Activated T-helper 2 cell treated with anti-CD3 and anti-CD28 coated beads, Interferon-gamma antibody, Interleukin-2, Interleukin-4, amounts not matched to agents 10 μg/mL and 5 μg/mL and 100 μg/mL, durations not matched to agents 14 hours and 24 hours and 36 hours (primary cell): ENCODE measurements at regions not wholly inside any gene's neighbourhood (a gene's known extent, or its start where the extent isn't known, plus 50 kb on each side); places are given as distances from the start of the nearest gene placed in this dataset.

Source experiments
- DNase-seq: peaks from one replicate; pipeline ENCODE4 v3.0.0; 2021; ENCODE audit warnings: low spot score
- H3K27ac Mint-ChIP-seq: one replicate; pipeline ENCODE4 v1.8.0; 2021; ENCODE audit warnings: mixed read lengths
- H3K27me3 Mint-ChIP-seq: one replicate; pipeline ENCODE4 v1.8.0; 2021; ENCODE audit warnings: low read depth, mixed read lengths
- H3K36me3 Mint-ChIP-seq: one replicate; pipeline ENCODE4 v1.8.0; 2021; ENCODE audit warnings: low read depth, mixed read lengths
- H3K4me1 Mint-ChIP-seq: one replicate; pipeline ENCODE4 v1.8.0; 2021; ENCODE audit warnings: low read depth, mixed read lengths
- H3K4me3 Mint-ChIP-seq: one replicate; pipeline ENCODE4 v1.8.0; 2021; ENCODE audit warnings: low read depth, mild to moderate bottlenecking, moderate library complexity, mixed read lengths
- H3K9me3 Mint-ChIP-seq: one replicate; pipeline ENCODE4 v1.8.0; 2021; ENCODE audit warnings: mixed read lengths
- intact Hi-C: fragments of 100-400 bp; cut with micrococcal nuclease; formaldehyde crosslinking; loops from one replicate; pipeline ENCODE4 v1.15.1; 2023

DNA sequence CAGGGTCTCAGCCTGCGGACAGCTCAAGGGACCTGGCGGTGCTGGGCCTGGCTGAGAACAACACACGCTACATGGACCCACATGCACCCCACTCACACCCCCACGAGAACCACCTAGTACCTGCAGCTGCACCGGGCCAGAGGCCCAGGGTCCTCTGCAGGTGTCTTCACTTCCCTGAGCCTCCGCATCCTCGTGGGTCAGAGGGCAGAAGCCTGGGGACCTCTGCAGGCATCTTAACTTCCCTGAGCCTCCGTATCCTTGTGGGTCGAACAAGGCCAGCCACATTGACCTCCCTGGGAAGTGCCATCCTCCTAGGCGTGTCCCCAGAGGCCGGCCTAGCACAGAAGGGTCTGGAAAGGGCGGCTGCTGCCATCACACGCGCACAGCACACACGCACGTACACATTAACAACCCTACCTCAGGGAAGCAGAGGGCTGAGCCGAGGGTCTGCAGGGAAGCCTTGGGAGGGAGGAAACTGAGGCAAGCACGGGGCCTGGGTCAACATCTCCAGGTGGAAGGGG lies 62.5 kb upstream of the HPCAL1 start:
- Mint-ChIP-seq H3K9me3 (no peaks in the 10 kb centered on the region), H3K36me3 (no peaks in the 10 kb centered on the region), H3K27ac (no peak overlapping the region), H3K27me3 (no peaks in the 10 kb centered on the region), H3K4me1 (no peaks in the 10 kb centered on the region), H3K4me3 (no peak overlapping the region)
- intact Hi-C loops = no loop called here
- DNase-seq = no peak

DNA sequence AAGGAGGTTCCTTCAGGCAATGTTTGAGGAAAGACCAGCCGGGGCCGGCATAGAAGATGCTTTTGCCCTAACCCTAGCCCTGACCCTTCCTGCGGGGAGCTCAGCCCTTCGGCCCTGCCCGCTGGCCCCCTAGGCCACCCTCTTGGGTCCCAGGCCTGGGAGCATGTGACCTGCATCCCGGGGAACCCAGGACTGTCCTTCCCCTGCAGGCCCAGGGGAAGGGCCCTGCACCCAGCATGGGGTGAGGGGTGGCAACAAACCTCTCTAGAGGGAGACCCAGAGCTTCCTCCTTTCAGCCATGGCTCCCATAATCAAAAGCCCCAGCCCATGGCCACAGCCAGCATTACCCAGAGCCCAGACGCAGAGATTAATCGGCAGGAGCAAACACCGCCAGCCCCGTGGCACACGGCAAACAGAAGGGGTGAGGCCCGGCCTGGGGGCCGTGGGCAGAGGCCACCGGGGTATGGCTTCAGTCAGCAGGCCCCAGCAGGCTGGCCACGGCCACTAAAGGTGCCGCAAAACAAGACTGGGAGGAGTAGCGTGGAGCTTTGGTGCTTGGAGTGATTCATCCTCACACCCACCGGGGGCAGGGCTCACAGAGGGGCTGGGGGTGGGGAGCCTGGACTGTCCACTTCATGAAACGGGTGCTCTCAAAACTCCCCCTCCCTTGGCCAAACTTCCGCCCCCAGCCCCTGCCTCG lies 61.6 kb upstream of the HPCAL1 start:
- no peaks in the 10 kb centered on the region for H3K9me3 Mint-ChIP-seq
- H3K27me3 Mint-ChIP-seq = no peaks in the 10 kb centered on the region
- intact Hi-C loops = no loop called here
- DNase-seq = no peak
- no peak overlapping the region for H3K27ac Mint-ChIP-seq
- no peak overlapping the region for H3K4me3 Mint-ChIP-seq
- H3K4me1 Mint-ChIP-seq = no peaks in the 10 kb centered on the region
- H3K36me3 Mint-ChIP-seq = no peaks in the 10 kb centered on the region

DNA sequence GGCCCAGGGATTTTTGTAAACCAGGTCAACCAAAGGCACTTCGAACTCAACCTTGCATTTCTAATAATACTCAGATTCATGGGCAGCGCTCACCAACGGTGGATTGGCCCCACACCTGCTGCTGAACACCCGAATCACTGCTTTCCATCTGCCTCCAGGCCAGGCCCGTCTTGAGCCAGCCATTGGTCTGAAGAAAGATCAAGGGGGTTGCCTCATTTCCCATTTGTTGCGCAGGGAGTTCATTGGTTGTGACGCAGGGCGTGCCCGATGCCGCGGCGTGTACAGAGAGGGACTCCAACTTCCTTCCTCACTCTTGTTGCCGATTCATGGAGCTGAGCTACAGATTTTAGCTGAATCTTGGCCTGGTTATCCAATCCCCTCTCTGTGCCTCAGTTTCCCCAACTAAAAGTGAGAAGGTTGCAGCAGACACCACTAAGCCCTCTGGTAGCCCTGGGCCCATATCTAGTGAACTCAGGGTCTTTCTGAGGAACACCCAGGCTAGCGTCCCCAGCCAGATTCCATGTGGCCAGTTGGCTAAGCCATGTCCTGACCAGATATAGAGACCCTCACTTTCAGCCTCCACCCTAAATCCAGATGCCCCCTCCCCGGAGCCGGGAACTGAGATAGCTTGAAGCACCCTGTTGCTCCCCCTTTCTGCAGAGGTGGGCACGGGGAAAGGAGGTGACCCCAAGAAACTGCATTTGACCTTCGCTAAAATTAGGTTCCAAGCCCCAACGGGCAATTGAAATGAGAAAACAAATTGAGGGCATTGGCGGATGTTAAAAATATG lies 60.9 kb upstream of the HPCAL1 start:
- H3K4me3 Mint-ChIP-seq = no peak overlapping the region
- H3K9me3 Mint-ChIP-seq = no peaks in the 10 kb centered on the region
- no peaks in the 10 kb centered on the region for H3K27me3 Mint-ChIP-seq
- no peak for DNase-seq
- H3K36me3 Mint-ChIP-seq = no peaks in the 10 kb centered on the region
- intact Hi-C loops = no loop called here
- H3K4me1 Mint-ChIP-seq = no peaks in the 10 kb centered on the region
- H3K27ac Mint-ChIP-seq = no peak overlapping the region

DNA sequence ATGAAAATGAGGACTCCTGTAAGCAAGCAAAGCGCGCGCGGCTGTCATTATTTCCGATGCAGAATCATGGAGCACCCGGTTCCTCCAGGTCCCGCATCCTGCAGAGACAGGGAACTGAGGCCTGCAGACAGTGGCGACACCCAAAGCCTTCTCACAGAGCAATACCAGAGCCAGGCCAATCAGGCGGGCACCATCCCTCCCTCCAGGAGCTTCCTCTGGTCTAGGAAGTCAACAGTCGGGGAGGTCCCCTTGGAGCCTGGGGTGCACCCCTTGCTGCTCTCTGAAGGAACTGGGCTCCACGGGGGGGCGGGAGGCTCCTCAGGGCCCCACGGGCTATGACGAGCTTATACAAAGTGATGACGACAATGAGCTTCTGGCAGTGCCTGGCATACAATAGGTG lies 60.3 kb upstream of the HPCAL1 start:
- DNase-seq = no peak
- Mint-ChIP-seq H3K4me3 (no peak overlapping the region), H3K9me3 (no peaks in the 10 kb centered on the region), H3K27ac (no peak overlapping the region), H3K36me3 (no peaks in the 10 kb centered on the region), H3K27me3 (no peaks in the 10 kb centered on the region), H3K4me1 (no peaks in the 10 kb centered on the region)
- intact Hi-C loops = no loop called here

DNA sequence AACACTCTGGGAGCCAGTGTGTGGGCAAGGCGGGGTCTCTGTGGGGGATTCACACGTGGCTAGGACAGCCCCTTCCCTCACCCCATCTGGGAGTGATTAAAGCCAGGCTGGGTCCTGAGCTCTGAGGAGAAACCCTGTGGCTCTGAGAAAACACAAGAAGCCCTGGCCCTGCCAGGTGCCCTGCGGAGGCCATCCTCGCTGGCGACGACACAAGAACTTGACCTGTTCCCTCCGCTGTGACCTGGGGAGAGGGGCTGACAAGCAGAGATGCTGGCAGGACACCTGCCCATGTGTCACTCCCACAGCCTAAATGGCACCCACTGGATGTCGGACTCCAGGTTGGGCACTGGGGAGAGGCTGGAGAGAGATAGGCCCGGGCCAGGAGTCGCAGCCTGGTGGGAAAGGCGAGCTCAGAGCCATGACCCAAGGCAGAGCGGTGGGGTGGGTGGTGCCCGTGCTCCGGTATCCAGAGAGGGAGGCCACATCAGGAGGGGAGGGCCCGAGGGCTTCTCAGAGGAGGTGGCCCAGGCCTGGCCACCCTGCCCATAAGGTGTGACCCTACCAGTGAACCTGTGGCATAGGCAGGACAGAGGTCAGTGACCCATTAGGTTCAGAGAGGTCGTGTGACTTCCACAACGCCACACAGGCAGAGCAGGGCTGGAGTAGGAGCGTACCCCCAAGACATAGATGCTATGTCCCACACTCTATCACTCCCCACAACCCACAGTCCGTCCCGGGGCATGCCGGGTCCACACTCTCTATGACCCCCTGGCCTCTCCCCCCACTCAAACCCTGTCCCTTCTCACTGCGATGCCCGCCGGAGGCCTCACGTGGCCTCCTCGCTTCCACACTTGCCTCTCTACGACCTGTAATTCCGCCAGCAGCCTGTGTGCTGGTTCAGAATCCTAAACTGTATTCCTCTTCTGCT lies 59.4 kb upstream of the HPCAL1 start:
- H3K4me3 Mint-ChIP-seq = no peak overlapping the region
- DNase-seq = no peak
- no peaks in the 10 kb centered on the region for H3K4me1 Mint-ChIP-seq
- H3K27me3 Mint-ChIP-seq = no peaks in the 10 kb centered on the region
- intact Hi-C loops = no loop called here
- no peaks in the 10 kb centered on the region for H3K36me3 Mint-ChIP-seq
- no peaks in the 10 kb centered on the region for H3K9me3 Mint-ChIP-seq
- H3K27ac Mint-ChIP-seq = no peak overlapping the region

DNA sequence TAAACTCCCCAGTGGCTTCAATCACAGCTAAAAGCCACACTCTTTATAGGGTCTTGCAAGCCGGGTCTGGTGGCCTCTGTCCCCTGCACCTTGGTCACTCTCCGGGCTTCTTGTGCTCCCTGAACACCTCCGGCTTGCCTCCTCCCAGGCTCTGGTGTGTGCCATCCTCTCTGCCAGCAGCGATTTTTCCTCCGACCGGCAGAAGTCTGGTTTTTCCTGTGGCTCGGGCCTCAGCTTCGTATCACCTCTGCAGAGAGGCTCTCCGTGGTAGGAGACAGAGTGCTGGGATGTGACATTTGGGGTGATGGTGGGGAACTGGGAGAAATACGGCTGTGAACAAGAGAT lies 58.8 kb upstream of the HPCAL1 start:
- DNase-seq = no peak
- no peak overlapping the region for H3K27ac Mint-ChIP-seq
- intact Hi-C loops = no loop called here

DNA sequence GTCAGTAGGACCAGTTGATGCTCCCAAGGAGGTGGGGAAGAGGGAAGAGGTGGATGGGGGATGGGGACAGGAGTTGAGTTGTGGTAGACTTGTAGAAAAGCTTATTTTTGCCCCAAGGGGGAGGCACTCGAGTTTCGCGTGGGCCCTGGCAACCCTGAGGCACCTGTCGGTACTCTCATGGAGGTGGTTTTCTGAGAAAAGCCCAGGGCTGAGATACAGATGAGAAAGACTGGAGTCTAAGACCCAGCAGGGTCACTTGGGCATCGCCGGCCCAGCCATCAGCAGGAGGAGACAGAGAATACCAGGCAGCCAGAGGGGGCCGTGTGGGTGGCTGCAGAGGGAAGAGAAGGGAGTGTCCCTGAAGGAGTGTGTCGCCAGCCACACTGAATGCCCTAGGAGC lies 57.7 kb upstream of the HPCAL1 start:
- H3K27ac Mint-ChIP-seq = no peak overlapping the region
- peaks cover 2% of the 10 kb centered on the region for H3K27me3 Mint-ChIP-seq
- peaks cover 4% of the 10 kb centered on the region for H3K9me3 Mint-ChIP-seq
- no peak overlapping the region for H3K4me3 Mint-ChIP-seq
- H3K36me3 Mint-ChIP-seq = no peaks in the 10 kb centered on the region
- no peak for DNase-seq
- intact Hi-C loops = no loop called here
- H3K4me1 Mint-ChIP-seq = no peaks in the 10 kb centered on the region

More for the DNA sequence above, 58.8 kb upstream of the HPCAL1 start:
- H3K4me3 Mint-ChIP-seq = no peak overlapping the region
- H3K36me3 Mint-ChIP-seq = no peaks in the 10 kb centered on the region
- H3K4me1 Mint-ChIP-seq = no peaks in the 10 kb centered on the region
- no peaks in the 10 kb centered on the region for H3K9me3 Mint-ChIP-seq
- no peaks in the 10 kb centered on the region for H3K27me3 Mint-ChIP-seq

DNA sequence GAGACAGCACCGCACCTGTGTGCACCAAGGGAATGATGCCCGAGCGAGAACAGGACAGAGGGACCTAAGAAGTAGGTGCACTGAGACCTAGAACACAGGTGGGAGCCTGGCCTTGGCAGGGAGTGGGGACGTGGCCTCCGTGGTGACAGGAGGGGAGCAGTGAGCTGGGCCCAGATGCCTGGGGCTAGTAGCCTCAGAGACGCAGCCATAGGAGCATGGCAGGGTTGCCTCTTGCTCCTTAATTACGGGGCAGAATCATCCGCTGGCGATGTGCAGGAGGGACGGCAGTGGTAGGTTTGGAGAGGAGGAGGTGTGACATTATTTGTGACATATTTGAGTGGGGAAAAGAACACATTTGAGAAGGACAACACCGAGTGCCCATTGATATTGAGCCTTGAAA lies 57.0 kb upstream of the HPCAL1 start:
- no peak overlapping the region for H3K4me3 Mint-ChIP-seq
- DNase-seq = no peak
- peaks cover 11% of the 10 kb centered on the region for H3K9me3 Mint-ChIP-seq
- peaks cover 6% of the 10 kb centered on the region for H3K27me3 Mint-ChIP-seq
- H3K4me1 Mint-ChIP-seq = no peaks in the 10 kb centered on the region
- H3K36me3 Mint-ChIP-seq = no peaks in the 10 kb centered on the region
- intact Hi-C loops = no loop called here
- H3K27ac Mint-ChIP-seq = no peak overlapping the region

DNA sequence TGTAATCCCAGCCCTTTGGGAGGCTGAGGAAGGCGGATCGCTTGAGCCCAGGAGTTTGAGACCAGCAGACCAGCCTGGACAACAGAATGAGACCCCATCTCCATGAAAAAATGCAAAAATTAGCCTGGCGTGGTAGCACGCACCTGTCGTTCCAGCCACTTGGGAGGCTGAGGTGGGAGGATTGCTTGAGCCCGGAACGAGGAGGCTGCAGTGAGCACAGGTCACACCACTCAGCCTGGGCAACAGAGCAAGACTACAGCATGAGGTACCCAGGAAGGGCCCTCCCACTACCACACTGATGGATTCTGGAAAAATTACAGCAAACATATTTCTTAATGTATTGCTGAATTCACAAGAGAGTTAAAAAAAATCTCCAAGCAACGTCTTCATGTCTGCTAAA lies 56.3 kb upstream of the HPCAL1 start:
- DNase-seq = no peak
- peaks cover 8% of the 10 kb centered on the region for H3K27me3 Mint-ChIP-seq
- peaks cover 13% of the 10 kb centered on the region for H3K9me3 Mint-ChIP-seq
- H3K4me1 Mint-ChIP-seq = no peaks in the 10 kb centered on the region
- no peak overlapping the region for H3K4me3 Mint-ChIP-seq
- no peak overlapping the region for H3K27ac Mint-ChIP-seq
- no peaks in the 10 kb centered on the region for H3K36me3 Mint-ChIP-seq
- intact Hi-C loops = no loop called here

DNA sequence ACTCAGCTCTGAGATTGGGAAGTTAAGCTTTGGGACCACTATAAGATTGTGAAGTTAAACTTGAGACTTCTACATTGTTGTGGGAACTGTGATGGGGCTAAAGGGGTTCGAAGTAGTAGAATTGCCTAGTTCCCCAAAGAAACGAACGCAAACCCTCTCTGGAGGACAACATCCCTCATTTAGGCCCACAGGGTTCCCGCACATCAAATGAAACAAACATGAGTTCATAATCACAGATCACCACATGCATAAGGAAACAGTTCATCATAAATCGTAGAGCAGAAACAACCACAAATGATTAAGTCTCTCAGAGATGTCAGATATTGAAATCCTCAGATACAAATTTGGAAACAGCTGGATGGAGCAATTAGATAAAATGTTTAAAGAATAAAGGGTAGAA lies 55.9 kb upstream of the HPCAL1 start:
- no peak for DNase-seq
- Mint-ChIP-seq H3K4me3 (no peak overlapping the region), H3K9me3 (peaks cover 13% of the 10 kb centered on the region), H3K36me3 (no peaks in the 10 kb centered on the region), H3K27ac (no peak overlapping the region), H3K27me3 (peaks cover 11% of the 10 kb centered on the region), H3K4me1 (no peaks in the 10 kb centered on the region)
- intact Hi-C loops = no loop called here

DNA sequence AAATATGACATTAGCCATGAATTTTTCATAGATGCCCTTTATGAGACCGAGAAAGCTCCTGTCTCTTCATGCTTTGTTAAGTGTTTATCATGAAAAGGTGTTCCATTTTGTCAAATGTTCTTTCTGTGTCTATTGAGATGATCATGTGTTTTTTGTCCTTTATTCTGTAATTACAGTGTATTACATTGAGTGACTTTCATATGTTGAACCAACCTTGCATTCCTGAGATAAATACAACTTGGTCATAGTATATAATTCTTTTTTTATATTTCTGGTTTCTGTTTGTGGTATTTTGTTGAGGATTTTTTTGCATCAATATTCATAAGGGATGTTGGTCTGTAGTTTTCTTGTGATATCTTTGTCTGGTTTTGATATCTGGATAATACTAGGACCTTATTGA lies 52.9 kb upstream of the HPCAL1 start:
- Mint-ChIP-seq H3K36me3 (no peaks in the 10 kb centered on the region), H3K9me3 (peaks cover 13% of the 10 kb centered on the region), H3K4me1 (peaks cover 2% of the 10 kb centered on the region), H3K27me3 (peaks cover 13% of the 10 kb centered on the region), H3K27ac (no peak overlapping the region), H3K4me3 (no peak overlapping the region)
- intact Hi-C loops = no loop called here
- no peak for DNase-seq

DNA sequence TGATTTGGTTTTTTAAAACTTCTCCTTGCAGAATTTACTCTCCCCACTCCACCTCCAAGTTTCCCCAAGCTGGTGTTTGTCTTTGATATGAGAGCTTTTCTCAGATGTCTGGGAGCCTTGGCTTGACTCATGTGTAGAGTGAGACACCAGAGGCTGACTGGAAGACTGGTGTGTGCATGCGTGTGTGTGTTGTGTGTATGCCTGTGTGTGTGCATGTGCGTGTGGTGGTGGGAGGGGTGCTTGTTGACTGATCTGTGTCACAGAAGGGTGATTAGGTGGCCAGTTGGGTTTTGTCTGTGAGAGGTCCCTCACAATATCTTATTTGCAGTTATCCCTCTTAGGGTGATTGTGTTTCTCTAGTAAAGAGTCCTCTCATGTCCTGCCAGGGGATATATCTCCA lies 50.5 kb upstream of the HPCAL1 start:
- Mint-ChIP-seq H3K4me1 (peaks cover 2% of the 10 kb centered on the region), H3K27ac (no peak overlapping the region), H3K9me3 (peaks cover 13% of the 10 kb centered on the region), H3K27me3 (peaks cover 13% of the 10 kb centered on the region), H3K4me3 (no peak overlapping the region), H3K36me3 (no peaks in the 10 kb centered on the region)
- DNase-seq = no peak
- intact Hi-C loops = no loop called here

DNA sequence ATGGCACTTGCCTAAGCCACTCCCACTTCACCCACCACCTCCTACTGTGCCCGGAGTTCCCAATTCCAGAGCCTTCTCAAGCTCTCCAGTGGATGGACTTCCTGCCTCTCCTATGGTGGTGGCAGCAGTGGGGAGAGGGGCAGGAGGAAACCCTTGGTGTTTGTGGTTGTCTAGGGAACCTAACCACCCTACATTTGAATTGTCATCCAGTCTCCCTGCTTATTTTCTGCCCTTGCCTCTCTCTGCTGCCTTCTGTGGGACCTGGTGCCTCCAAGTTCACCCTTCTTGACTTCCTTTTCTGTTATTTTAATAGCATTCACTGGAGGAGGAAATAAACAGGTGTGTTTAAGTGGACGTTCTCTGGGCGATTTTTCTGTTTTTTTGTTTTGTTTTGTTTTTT lies 50.0 kb upstream of the HPCAL1 start:
- H3K36me3 Mint-ChIP-seq = no peaks in the 10 kb centered on the region

More for the DNA sequence above, 50.0 kb upstream of the HPCAL1 start:
- no peak for DNase-seq
- Mint-ChIP-seq H3K27me3 (peaks cover 13% of the 10 kb centered on the region), H3K9me3 (peaks cover 13% of the 10 kb centered on the region), H3K4me1 (peaks cover 2% of the 10 kb centered on the region), H3K4me3 (no peak overlapping the region), H3K27ac (no peak overlapping the region)
- intact Hi-C loops = no loop called here
